Neuronal stem cell (in vitro differentiated cells): ENCODE measurements at regions not wholly inside any gene's neighbourhood (a gene's known extent, or its start where the extent isn't known, plus 50 kb on each side); places are given as distances from the start of the nearest gene placed in this dataset.
"Not testable (repeated sequence)": the region's sequence is repeated elsewhere in the genome, so short reads cannot be mapped to it uniquely, and the experiment has no call there.

Source experiments
- DNase-seq: peaks from one replicate; pipeline ENCODE4 v3.0.0-alpha.2; 2013; ENCODE audit warnings: low spot score
- H2AFZ ChIP-seq: one replicate; pipeline ENCODE4 v1.6.1; 2013; ENCODE audit warnings: mild to moderate bottlenecking, low read length, inconsistent platforms
- H2AK5ac ChIP-seq: 2 replicates; pipeline ENCODE4 v1.6.1; 2013; ENCODE audit warnings: low read depth, mild to moderate bottlenecking, inconsistent platforms, low read length, moderate library complexity, mixed read lengths
- H2BK120ac ChIP-seq: 2 replicates; pipeline ENCODE4 v1.6.1; 2013; ENCODE audit warnings: low read depth, mild to moderate bottlenecking, inconsistent platforms, low read length, moderate library complexity, mixed read lengths
- H2BK12ac ChIP-seq: one replicate; pipeline ENCODE4 v1.6.1; 2013; ENCODE audit warnings: low read length, inconsistent platforms
- H2BK15ac ChIP-seq: 2 replicates; pipeline ENCODE4 v1.6.1; 2013; ENCODE audit warnings: mild to moderate bottlenecking, low read length, inconsistent platforms, mixed read lengths
- H2BK5ac ChIP-seq: one replicate; pipeline ENCODE4 v1.6.1; 2013; ENCODE audit warnings: inconsistent platforms, mild to moderate bottlenecking, low read length, moderate library complexity
- H3K14ac ChIP-seq: one replicate; pipeline ENCODE4 v1.6.1; 2013; ENCODE audit warnings: low read length, inconsistent platforms
- H3K18ac ChIP-seq: 2 replicates; pipeline ENCODE4 v1.6.1; 2013; ENCODE audit warnings: low read length, inconsistent platforms
- H3K23ac ChIP-seq: 2 replicates; pipeline ENCODE4 v1.6.1; 2013; ENCODE audit warnings: low read depth, mild to moderate bottlenecking, mixed read lengths, low read length, inconsistent platforms; ENCODE audit not compliant: poor library complexity
- H3K27ac ChIP-seq: replicated peaks from 3 replicates; pipeline ENCODE4 v1.5.1; 2013; ENCODE audit warnings: low read length, inconsistent platforms
- H3K27me3 ChIP-seq, 3 experiments: 2 replicates each; pipeline ENCODE4 v1.6.1; 2013; ENCODE audit warnings: low read length in 3 of 3, mild to moderate bottlenecking in 2 of 3, inconsistent platforms in 1 of 3, low read depth in 1 of 3, mixed read lengths in 1 of 3, moderate library complexity in 1 of 3; ENCODE audit not compliant: control insufficient read depth in 3 of 3, insufficient read depth in 3 of 3
- H3K36me3 ChIP-seq, 2 donors: replicated peaks in 1 of 2; 2 replicates each; pipeline ENCODE4 v1.6.1; 2013; ENCODE audit warnings: low read length in 2 of 2; ENCODE audit not compliant: control insufficient read depth in 2 of 2, insufficient read depth in 2 of 2
- H3K4ac ChIP-seq: 2 replicates; pipeline ENCODE4 v1.6.1; 2013; ENCODE audit warnings: inconsistent platforms, mild to moderate bottlenecking, low read length, moderate library complexity
- H3K4me1 ChIP-seq, 2 donors: 1 replicate in 1 of 2; 2 replicates in 1 of 2; pipeline ENCODE4 v1.6.1; 2013; ENCODE audit warnings: low read length in 2 of 2, low read depth in 1 of 2; ENCODE audit not compliant: control insufficient read depth in 2 of 2, insufficient read depth in 1 of 2
- H3K4me2 ChIP-seq: one replicate; pipeline ENCODE4 v1.6.1; 2013; ENCODE audit warnings: mild to moderate bottlenecking, low read length, inconsistent platforms; ENCODE audit not compliant: insufficient read depth, poor library complexity, severe bottlenecking
- H3K4me3 ChIP-seq, 2 donors: 2 replicates each; pipeline ENCODE4 v1.5.1; 2013; ENCODE audit warnings: low read length in 2 of 2, mild to moderate bottlenecking in 2 of 2, inconsistent platforms in 1 of 2, moderate library complexity in 1 of 2
- H3K79me1 ChIP-seq: one replicate; pipeline ENCODE4 v1.6.1; 2013; ENCODE audit warnings: low read depth, mild to moderate bottlenecking, inconsistent platforms, low read length, moderate library complexity
- H3K9ac ChIP-seq: one replicate; pipeline ENCODE4 v1.6.1; 2013; ENCODE audit warnings: mild to moderate bottlenecking, low read depth, low read length, inconsistent platforms; ENCODE audit not compliant: poor library complexity
- H3K9me3 ChIP-seq, 2 donors: replicated peaks in 1 of 2; 2 replicates each; pipeline versions ENCODE3 to v1.6.1; 2013; ENCODE audit warnings: low read length in 2 of 2, mild to moderate bottlenecking in 2 of 2, inconsistent platforms in 1 of 2, low read depth in 1 of 2, mixed read lengths in 1 of 2, moderate library complexity in 1 of 2; ENCODE audit not compliant: control insufficient read depth in 2 of 2, insufficient read depth in 1 of 2
- H4K8ac ChIP-seq: one replicate; pipeline ENCODE4 v1.6.1; 2013; ENCODE audit warnings: low read depth, mild to moderate bottlenecking, inconsistent platforms, low read length, moderate library complexity
- H4K91ac ChIP-seq: one replicate; pipeline ENCODE4 v1.6.1; 2013; ENCODE audit warnings: low read length, low read depth, mild to moderate bottlenecking, inconsistent platforms; ENCODE audit not compliant: poor library complexity
- WGBS, 2 donors: extraction: QIAGEN DNeasy Blood & Tissue Kit; methylation state at CpG; one replicate each; pipeline ENCODE4 v1.1.7; 2013; ENCODE audit warnings: missing lambda C conversion rate in 2 of 2, mixed read lengths in 1 of 2; ENCODE audit not compliant: insufficient read length in 2 of 2, insufficient replicate concordance in 1 of 2; ENCODE audit errors: extremely low coverage in 2 of 2; 5-methylcytosine and 5-hydroxymethylcytosine counted together

DNA sequence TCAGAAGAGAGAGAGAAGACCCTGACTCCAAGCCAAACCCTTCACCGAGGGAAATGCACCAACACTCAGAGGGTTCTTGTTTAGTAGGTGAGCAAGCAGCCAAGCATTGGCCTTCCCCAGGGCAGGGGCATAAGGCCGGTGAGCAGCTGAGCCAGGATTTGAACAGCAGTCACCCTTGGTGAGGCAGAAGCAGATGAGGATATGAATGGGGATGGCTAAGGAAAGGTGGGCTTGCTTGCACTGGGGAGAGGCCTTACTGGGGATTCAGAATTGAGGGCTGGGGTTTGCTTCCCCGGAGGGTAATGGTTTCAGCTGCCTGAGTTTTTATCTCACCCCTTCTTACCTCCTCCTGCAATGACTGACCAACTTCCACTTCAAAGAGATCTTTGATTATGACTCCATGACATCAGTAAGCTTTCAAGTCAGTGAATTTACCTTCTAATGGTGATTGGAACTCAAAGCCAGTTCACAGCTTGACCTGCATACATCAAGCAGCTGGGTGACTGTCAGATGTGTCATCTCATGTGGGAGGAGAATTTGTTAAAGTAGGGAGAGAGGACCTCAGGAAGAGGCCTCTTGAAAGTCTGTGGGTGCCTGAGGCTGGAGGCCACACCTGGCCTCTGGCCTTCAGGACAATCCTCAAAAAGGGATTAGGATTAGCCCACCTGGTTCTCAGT is 114.5 kb upstream of the PLGLB2 start:
- H3K14ac ChIP-seq, H3K4me1 ChIP-seq, H2BK15ac ChIP-seq, H3K9ac ChIP-seq, H3K4ac ChIP-seq, H2AK5ac ChIP-seq, H3K18ac ChIP-seq, H2BK5ac ChIP-seq, H3K36me3 ChIP-seq, DNase-seq, H3K27me3 ChIP-seq, H4K8ac ChIP-seq, H3K23ac ChIP-seq, H3K4me3 ChIP-seq, H4K91ac ChIP-seq, H3K79me1 ChIP-seq, H3K9me3 ChIP-seq, H2AFZ ChIP-seq, H2BK120ac ChIP-seq, H3K27ac ChIP-seq, H2BK12ac ChIP-seq, H3K4me2 ChIP-seq: not testable (repeated sequence)
- no CpG with 5 or more reads among the region's 3 CpGs for WGBS, 2 donors

DNA sequence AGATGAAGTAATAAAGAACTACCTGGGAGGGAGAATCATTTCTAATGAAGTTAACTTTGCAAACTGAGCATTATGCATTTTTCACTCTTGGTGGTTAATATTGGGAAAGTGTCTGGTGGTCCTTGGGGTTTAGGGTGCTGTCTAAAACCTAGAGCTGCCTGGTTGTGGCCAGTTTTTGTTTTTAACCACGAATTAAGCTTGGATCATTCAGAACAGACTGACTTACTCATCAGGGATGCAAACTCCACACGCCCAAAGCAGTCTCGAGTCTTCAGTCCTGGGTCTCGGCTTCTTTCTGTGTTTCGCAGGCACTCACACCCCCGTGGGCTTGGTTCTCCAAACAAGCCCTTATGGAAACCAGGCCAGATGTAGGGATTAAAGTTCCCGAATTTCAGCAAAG is 113.8 kb upstream of the PLGLB2 start:
- not testable (repeated sequence) for H3K27me3 ChIP-seq, H3K9me3 ChIP-seq, H2AFZ ChIP-seq, H3K79me1 ChIP-seq, H2BK12ac ChIP-seq, H3K4me2 ChIP-seq, H3K23ac ChIP-seq, H2BK5ac ChIP-seq, H3K36me3 ChIP-seq, H3K4me1 ChIP-seq, H2BK15ac ChIP-seq, H4K8ac ChIP-seq, H3K27ac ChIP-seq, DNase-seq, H3K9ac ChIP-seq, H3K14ac ChIP-seq, H4K91ac ChIP-seq, H3K4me3 ChIP-seq, H3K18ac ChIP-seq, H2BK120ac ChIP-seq, H2AK5ac ChIP-seq, H3K4ac ChIP-seq
- WGBS, 2 donors, result no CpG with 5 or more reads among the region's 7 CpGs

DNA sequence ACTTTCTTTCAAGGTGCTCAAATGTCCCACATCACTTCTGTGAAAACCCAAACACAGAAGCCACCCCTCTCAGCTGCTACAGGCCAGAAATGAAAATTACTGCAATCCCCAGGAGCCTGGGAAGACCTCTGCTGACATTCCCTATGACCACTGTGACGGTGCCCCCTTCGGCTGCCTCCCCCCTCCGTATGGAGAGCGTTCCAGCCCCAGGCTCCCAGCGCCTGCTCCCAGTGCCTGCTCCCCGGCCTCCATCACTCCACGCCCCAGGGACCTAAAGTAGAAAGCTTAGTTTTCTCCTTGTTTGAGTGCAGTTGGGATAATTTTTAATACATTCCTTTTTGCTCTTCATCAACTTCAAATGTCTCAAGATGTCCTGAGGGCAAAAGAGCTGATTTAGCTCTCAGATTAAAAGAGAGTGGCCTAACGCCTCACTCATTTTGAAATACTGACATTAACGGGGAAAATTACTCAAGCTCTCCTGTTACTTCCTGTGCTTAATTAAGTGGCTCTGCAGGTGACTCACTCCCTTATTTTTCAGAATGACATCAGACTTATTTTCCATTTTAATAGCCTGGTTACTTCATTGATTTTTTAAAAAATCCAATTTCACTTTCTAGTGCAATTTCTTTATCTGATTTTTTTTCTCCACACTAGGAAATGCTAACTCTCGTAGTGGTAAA is 112.8 kb upstream of the PLGLB2 start:
- not testable (repeated sequence) for H3K79me1 ChIP-seq, H4K8ac ChIP-seq, H3K36me3 ChIP-seq, H3K4me1 ChIP-seq, H3K27ac ChIP-seq, H2BK15ac ChIP-seq, H2BK120ac ChIP-seq, H3K4ac ChIP-seq, H3K9ac ChIP-seq, DNase-seq, H3K14ac ChIP-seq, H2BK5ac ChIP-seq, H2AK5ac ChIP-seq, H3K4me2 ChIP-seq, H2BK12ac ChIP-seq, H2AFZ ChIP-seq, H3K9me3 ChIP-seq, H3K23ac ChIP-seq, H4K91ac ChIP-seq, H3K27me3 ChIP-seq, H3K4me3 ChIP-seq
- WGBS, 2 donors, result no CpG with 5 or more reads among the region's 10 CpGs
- H3K18ac ChIP-seq, result peak overlapping the region; percentile 64

DNA sequence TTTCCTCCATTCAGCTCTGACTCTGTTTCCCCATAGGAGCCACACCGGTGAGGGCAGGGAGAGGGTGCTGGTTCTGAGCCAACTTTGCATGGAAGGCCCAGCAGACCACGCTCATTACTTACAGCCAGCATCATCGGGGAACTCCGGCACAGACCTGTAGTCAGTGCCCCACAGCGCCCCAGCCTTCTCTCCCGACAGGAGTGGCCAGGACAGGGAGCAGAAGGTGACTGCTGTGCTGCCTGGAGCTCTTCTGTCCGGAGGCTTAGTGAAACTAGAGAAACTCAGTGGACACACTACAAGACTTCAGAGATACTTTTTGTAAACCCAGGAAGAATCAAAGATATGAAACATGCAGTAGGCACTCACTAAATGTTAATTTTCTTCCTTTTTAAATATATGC is 111.6 kb upstream of the PLGLB2 start:
- not testable (repeated sequence) for H3K4me1 ChIP-seq, H4K8ac ChIP-seq, H3K4ac ChIP-seq, H3K14ac ChIP-seq, H2AFZ ChIP-seq, H3K9ac ChIP-seq, H3K27me3 ChIP-seq, DNase-seq, H4K91ac ChIP-seq, H3K9me3 ChIP-seq, H3K18ac ChIP-seq, H2BK15ac ChIP-seq, H3K4me2 ChIP-seq, H3K79me1 ChIP-seq, H3K27ac ChIP-seq, H2BK120ac ChIP-seq, H2BK5ac ChIP-seq, H3K4me3 ChIP-seq, H2AK5ac ChIP-seq, H2BK12ac ChIP-seq, H3K36me3 ChIP-seq, H3K23ac ChIP-seq
- no CpG with 5 or more reads among the region's 7 CpGs for WGBS, 2 donors
